GM23338 (cell line): ENCODE measurements at regions not wholly inside any gene's neighbourhood (a gene's known extent, or its start where the extent isn't known, plus 50 kb on each side); places are given as distances from the start of the nearest gene placed in this dataset.

Experiments used
- ATAC-seq: fragments of 200-7000 bp; cut with Tn5 transposase; 3 replicates; pipeline ENCODE4 v1.9.1; 2020
- DNase-seq: peaks from one replicate; pipeline ENCODE4 v3.0.0-alpha.2; 2015; ENCODE audit warnings: low spot score
- H2AFZ ChIP-seq: fragments of 200-600 bp; sonication (generic); 2 replicates; pipeline ENCODE4 v1.8.0; 2016; ENCODE audit warnings: antibody characterized with exemption, mild to moderate bottlenecking, moderate library complexity
- H3F3A ChIP-seq: fragments of 200-600 bp; sonication (generic); replicated peaks from 2 replicates; pipeline ENCODE4 v1.8.0; 2017; ENCODE audit warnings: antibody characterized with exemption, mixed run types, low read depth
- H3K27ac ChIP-seq: fragments of 200-600 bp; sonication (generic); 2 replicates; pipeline ENCODE4 v1.6.1; 2016; ENCODE audit warnings: low read depth
- H3K27me3 ChIP-seq: fragments of 200-600 bp; sonication (generic); 2 replicates; pipeline ENCODE4 v1.8.0; 2016; ENCODE audit warnings: mild to moderate bottlenecking, mixed run types, moderate library complexity; ENCODE audit not compliant: insufficient read depth
- H3K36me3 ChIP-seq: fragments of 200-600 bp; sonication (generic); 2 replicates; pipeline ENCODE4 v1.8.0; 2016; ENCODE audit warnings: mild to moderate bottlenecking; ENCODE audit not compliant: insufficient read depth
- H3K4me1 ChIP-seq: fragments of 200-600 bp; sonication (generic); 2 replicates; pipeline ENCODE4 v1.8.0; 2016; ENCODE audit warnings: mild to moderate bottlenecking, moderate library complexity; ENCODE audit not compliant: insufficient read depth
- H3K4me2 ChIP-seq: fragments of 200-600 bp; sonication (generic); 2 replicates; pipeline ENCODE4 v1.7.1; 2017; ENCODE audit warnings: mixed run types
- H3K4me3 ChIP-seq: fragments of 200-600 bp; sonication (generic); 2 replicates; pipeline ENCODE4 v1.6.1; 2016; ENCODE audit warnings: mixed run types
- H3K79me2 ChIP-seq: fragments of 200-600 bp; sonication (generic); replicated peaks from 2 replicates; pipeline ENCODE4 v1.8.0; 2017; ENCODE audit warnings: mild to moderate bottlenecking; ENCODE audit not compliant: insufficient read depth
- H3K9me2 ChIP-seq: fragments of 200-600 bp; sonication (generic); 2 replicates; pipeline ENCODE4 v1.8.0; 2017; ENCODE audit not compliant: insufficient read depth
- H4K20me1 ChIP-seq: fragments of 200-600 bp; sonication (generic); replicated peaks from 2 replicates; pipeline ENCODE4 v1.8.0; 2017; ENCODE audit warnings: mild to moderate bottlenecking; ENCODE audit not compliant: insufficient read depth
- H3K27ac Mint-ChIP-seq: 2 replicates; pipeline ENCODE4 v1.8.0; 2020; ENCODE audit warnings: inconsistent platforms, mild to moderate bottlenecking, moderate library complexity, mixed read lengths
- H3K27me3 Mint-ChIP-seq: 3 replicates; pipeline ENCODE4 v1.8.0; 2022; ENCODE audit warnings: low read depth, mild to moderate bottlenecking, moderate library complexity, mixed read lengths, inconsistent platforms; ENCODE audit not compliant: insufficient read depth, poor library complexity
- H3K36me3 Mint-ChIP-seq: 3 replicates; pipeline ENCODE4 v1.8.0; 2021; ENCODE audit warnings: low read depth, mild to moderate bottlenecking, inconsistent platforms, moderate library complexity, mixed read lengths
- H3K4me1 Mint-ChIP-seq: 3 replicates; pipeline ENCODE4 v1.8.0; 2020; ENCODE audit warnings: mild to moderate bottlenecking, inconsistent platforms, mixed read lengths
- H3K4me3 Mint-ChIP-seq: 3 replicates; pipeline ENCODE4 v1.8.0; 2021; ENCODE audit warnings: moderate library complexity, mild to moderate bottlenecking, inconsistent platforms, mixed read lengths
- H3K9me3 Mint-ChIP-seq: 3 replicates; pipeline ENCODE4 v1.8.0; 2020; ENCODE audit warnings: moderate library complexity, mild to moderate bottlenecking, inconsistent platforms, mixed read lengths
- EZH2 ChIP-seq: fragments of 200-600 bp; sonication (generic); IDR thresholded peaks from one replicate; pipeline ENCODE4 v1.8.0; 2017; ENCODE audit warnings: antibody characterized with exemption, mild to moderate bottlenecking, low read depth; ENCODE audit not compliant: unreplicated experiment
- EZH2phosphoT487 ChIP-seq: fragments of 200-600 bp; sonication (generic); IDR thresholded peaks from one replicate; pipeline ENCODE4 v1.8.1; 2018; ENCODE audit warnings: antibody characterized with exemption; ENCODE audit not compliant: unreplicated experiment
- NANOG ChIP-seq: IDR thresholded peaks from 2 replicates; pipeline ENCODE4 v1.6.1; 2016; ENCODE audit warnings: antibody characterized with exemption, borderline replicate concordance
- POLR2AphosphoS5 ChIP-seq: IDR thresholded peaks from 2 replicates; pipeline ENCODE4 v1.6.1; 2016; ENCODE audit warnings: antibody characterized with exemption, low read depth
- STAT1 ChIP-seq: IDR thresholded peaks from one replicate; pipeline ENCODE4 v1.6.1; 2016; ENCODE audit warnings: antibody characterized with exemption; ENCODE audit not compliant: unreplicated experiment
- ZNF331 ChIP-seq: fragments of 250-450 bp; sonication (Bioruptor Pico); IDR thresholded peaks from 2 replicates; pipeline ENCODE4 v1.5.0; 2020; ENCODE audit warnings: low read depth, mild to moderate bottlenecking, moderate library complexity
- TF ChIP-seq, protein P1 (sequence below), 2 experiments: fragments of 200-600 bp in 1 of 2; sonication (generic) in 1 of 2; conservative IDR thresholded peaks; 2 replicates each; pipeline versions ENCODE4 v1.5.1 to v1.6.1; 2016 to 2017; ENCODE audit warnings: antibody characterized with exemption in 2 of 2, low read depth in 2 of 2, mild to moderate bottlenecking in 2 of 2, moderate library complexity in 1 of 2
- TF ChIP-seq, protein P2 (sequence below): IDR thresholded peaks from one replicate; pipeline ENCODE4 v1.6.1; 2018; ENCODE audit warnings: antibody characterized with exemption; ENCODE audit not compliant: unreplicated experiment

DNA sequence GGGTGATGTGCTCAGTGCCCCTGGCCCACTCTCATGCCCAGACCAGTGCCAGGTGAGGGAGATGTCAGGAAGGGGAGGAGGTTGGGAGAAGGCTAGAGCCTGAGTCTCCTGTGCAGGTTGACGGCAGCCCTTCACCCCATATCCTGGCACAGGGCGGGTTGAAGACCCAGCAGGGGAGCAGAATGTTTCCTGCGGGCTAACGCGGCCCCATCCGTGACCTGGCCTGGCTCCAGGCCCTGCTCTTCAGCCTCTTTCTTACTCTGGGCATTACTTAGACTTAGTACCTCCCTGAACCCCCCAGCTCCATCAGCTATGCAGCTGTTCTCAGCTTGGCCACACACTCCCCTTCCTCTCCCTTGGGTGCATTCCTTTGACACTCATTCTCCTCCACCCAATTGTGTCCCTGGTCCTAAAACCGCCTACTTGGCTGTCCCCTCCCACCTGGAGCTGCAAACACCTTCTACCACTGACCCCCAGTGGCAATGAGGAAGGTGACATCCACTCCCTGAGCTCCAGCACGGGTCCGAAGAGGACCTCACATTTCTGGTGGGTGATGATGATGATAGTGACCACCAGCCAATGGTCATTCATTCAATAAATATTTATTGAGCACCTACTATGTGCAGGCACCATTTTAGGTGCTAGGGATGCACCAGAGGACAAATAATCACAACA is 179.0 kb downstream of the PTPRU start:
- no peaks in the 10 kb centered on the region for H4K20me1 ChIP-seq
- H3F3A ChIP-seq: no peaks in the 10 kb centered on the region
- Mint-ChIP-seq H3K27ac (no peak overlapping the region), H3K9me3 (no peaks in the 10 kb centered on the region; the same call in 2 of the 3 replicates), H3K36me3 (no peaks in the 10 kb centered on the region), H3K27me3 (peaks cover 9% of the 10 kb centered on the region), H3K4me1 (peaks cover 13% of the 10 kb centered on the region), H3K4me3 (no peak overlapping the region)
- H3K4me2 ChIP-seq: no peak overlapping the region
- ATAC-seq: peak; percentile 82
- H3K4me3 ChIP-seq: no peak overlapping the region
- no peaks in the 10 kb centered on the region for H3K27me3 ChIP-seq
- H3K79me2 ChIP-seq: no peaks in the 10 kb centered on the region
- no peaks in the 10 kb centered on the region for H3K4me1 ChIP-seq
- H2AFZ ChIP-seq: no peak overlapping the region
- H3K27ac ChIP-seq: no peak overlapping the region
- H3K9me2 ChIP-seq: no peaks in the 10 kb centered on the region
- peak; percentile 70 for DNase-seq
- H3K36me3 ChIP-seq: no peaks in the 10 kb centered on the region
- TF ChIP-seq, protein P1, sequence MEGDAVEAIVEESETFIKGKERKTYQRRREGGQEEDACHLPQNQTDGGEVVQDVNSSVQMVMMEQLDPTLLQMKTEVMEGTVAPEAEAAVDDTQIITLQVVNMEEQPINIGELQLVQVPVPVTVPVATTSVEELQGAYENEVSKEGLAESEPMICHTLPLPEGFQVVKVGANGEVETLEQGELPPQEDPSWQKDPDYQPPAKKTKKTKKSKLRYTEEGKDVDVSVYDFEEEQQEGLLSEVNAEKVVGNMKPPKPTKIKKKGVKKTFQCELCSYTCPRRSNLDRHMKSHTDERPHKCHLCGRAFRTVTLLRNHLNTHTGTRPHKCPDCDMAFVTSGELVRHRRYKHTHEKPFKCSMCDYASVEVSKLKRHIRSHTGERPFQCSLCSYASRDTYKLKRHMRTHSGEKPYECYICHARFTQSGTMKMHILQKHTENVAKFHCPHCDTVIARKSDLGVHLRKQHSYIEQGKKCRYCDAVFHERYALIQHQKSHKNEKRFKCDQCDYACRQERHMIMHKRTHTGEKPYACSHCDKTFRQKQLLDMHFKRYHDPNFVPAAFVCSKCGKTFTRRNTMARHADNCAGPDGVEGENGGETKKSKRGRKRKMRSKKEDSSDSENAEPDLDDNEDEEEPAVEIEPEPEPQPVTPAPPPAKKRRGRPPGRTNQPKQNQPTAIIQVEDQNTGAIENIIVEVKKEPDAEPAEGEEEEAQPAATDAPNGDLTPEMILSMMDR (conservative IDR thresholded peaks at IDR 0.05; ENCODE audit: low read depth in 2 of 2): peak; percentile 53 to 76
- no peak for TF ChIP-seq STAT1

DNA sequence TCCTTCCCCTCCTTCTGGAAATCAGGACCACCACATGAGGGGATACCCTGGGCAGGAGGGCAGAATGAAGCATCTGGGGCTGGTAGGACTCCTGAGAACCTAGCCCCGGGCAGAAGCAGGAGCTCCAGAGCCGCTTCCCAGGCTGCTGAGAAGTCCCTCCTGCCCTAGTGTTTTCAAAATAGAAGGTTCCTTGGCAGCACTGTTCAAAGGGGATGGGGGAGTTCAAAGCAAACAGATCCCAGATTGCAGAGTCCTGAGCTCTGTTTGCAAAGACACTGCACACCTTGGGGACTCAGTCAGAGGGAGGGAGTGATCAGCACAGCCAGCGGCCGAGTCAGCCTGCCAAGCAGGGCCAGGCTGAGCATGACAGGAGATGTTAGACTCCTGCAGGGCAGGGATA is 177.8 kb downstream of the PTPRU start:
- no peak for DNase-seq
- Mint-ChIP-seq H3K4me3 (no peak overlapping the region), H3K27me3 (peaks cover 9% of the 10 kb centered on the region), H3K36me3 (no peaks in the 10 kb centered on the region), H3K4me1 (peaks cover 12% of the 10 kb centered on the region), H3K9me3 (no peaks in the 10 kb centered on the region; the same call in 2 of the 3 replicates), H3K27ac (no peak overlapping the region)
- H2AFZ ChIP-seq: no peak overlapping the region
- no peaks in the 10 kb centered on the region for H3F3A ChIP-seq
- TF ChIP-seq NANOG (no peak), ZNF331 (CRISPR knock-in tag) (no peak), POLR2AphosphoS5 (no peak), EZH2phosphoT487 (no peak), EZH2 (no peak)
- TF ChIP-seq, protein P1 (conservative IDR thresholded peaks at IDR 0.05; ENCODE audit: low read depth in 2 of 2): no peak
- TF ChIP-seq, protein P2, sequence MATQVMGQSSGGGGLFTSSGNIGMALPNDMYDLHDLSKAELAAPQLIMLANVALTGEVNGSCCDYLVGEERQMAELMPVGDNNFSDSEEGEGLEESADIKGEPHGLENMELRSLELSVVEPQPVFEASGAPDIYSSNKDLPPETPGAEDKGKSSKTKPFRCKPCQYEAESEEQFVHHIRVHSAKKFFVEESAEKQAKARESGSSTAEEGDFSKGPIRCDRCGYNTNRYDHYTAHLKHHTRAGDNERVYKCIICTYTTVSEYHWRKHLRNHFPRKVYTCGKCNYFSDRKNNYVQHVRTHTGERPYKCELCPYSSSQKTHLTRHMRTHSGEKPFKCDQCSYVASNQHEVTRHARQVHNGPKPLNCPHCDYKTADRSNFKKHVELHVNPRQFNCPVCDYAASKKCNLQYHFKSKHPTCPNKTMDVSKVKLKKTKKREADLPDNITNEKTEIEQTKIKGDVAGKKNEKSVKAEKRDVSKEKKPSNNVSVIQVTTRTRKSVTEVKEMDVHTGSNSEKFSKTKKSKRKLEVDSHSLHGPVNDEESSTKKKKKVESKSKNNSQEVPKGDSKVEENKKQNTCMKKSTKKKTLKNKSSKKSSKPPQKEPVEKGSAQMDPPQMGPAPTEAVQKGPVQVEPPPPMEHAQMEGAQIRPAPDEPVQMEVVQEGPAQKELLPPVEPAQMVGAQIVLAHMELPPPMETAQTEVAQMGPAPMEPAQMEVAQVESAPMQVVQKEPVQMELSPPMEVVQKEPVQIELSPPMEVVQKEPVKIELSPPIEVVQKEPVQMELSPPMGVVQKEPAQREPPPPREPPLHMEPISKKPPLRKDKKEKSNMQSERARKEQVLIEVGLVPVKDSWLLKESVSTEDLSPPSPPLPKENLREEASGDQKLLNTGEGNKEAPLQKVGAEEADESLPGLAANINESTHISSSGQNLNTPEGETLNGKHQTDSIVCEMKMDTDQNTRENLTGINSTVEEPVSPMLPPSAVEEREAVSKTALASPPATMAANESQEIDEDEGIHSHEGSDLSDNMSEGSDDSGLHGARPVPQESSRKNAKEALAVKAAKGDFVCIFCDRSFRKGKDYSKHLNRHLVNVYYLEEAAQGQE: no peak
- H4K20me1 ChIP-seq: no peaks in the 10 kb centered on the region
- no peak overlapping the region for H3K27ac ChIP-seq
- H3K4me2 ChIP-seq: no peak overlapping the region
- no peak for ATAC-seq
- H3K4me1 ChIP-seq: no peaks in the 10 kb centered on the region
- H3K79me2 ChIP-seq: no peaks in the 10 kb centered on the region
- H3K9me2 ChIP-seq: no peaks in the 10 kb centered on the region
- H3K27me3 ChIP-seq: no peaks in the 10 kb centered on the region
- H3K36me3 ChIP-seq: no peaks in the 10 kb centered on the region
- no peak overlapping the region for H3K4me3 ChIP-seq
